VCaP (cell line): ENCODE measurements at regions not wholly inside any gene's neighbourhood (a gene's known extent, or its start where the extent isn't known, plus 50 kb on each side); places are given as distances from the start of the nearest gene placed in this dataset.

Source experiments
- H3K27ac ChIP-seq: fragments of 450-650 bp; 2 replicates; pipeline ENCODE4 v1.5.1; 2017
- TF ChIP-seq, protein P1 (sequence below): fragments of 450-650 bp; conservative IDR thresholded peaks from 2 replicates; pipeline ENCODE4 v1.5.1; 2017; ENCODE audit warnings: mild to moderate bottlenecking, moderate library complexity

- no peak overlapping the region for H3K27ac ChIP-seq
- TF ChIP-seq, protein P1, sequence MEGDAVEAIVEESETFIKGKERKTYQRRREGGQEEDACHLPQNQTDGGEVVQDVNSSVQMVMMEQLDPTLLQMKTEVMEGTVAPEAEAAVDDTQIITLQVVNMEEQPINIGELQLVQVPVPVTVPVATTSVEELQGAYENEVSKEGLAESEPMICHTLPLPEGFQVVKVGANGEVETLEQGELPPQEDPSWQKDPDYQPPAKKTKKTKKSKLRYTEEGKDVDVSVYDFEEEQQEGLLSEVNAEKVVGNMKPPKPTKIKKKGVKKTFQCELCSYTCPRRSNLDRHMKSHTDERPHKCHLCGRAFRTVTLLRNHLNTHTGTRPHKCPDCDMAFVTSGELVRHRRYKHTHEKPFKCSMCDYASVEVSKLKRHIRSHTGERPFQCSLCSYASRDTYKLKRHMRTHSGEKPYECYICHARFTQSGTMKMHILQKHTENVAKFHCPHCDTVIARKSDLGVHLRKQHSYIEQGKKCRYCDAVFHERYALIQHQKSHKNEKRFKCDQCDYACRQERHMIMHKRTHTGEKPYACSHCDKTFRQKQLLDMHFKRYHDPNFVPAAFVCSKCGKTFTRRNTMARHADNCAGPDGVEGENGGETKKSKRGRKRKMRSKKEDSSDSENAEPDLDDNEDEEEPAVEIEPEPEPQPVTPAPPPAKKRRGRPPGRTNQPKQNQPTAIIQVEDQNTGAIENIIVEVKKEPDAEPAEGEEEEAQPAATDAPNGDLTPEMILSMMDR = no peak
These were observed 627.1 kb upstream of the CCDC54 start for GRCh38 chr3:106750092-106750491.

GRCh38 chr3:106755336-106755735 is 621.9 kb upstream of the CCDC54 start:
- TF ChIP-seq, protein P1 = no peak
- no peak overlapping the region for H3K27ac ChIP-seq

DNA sequence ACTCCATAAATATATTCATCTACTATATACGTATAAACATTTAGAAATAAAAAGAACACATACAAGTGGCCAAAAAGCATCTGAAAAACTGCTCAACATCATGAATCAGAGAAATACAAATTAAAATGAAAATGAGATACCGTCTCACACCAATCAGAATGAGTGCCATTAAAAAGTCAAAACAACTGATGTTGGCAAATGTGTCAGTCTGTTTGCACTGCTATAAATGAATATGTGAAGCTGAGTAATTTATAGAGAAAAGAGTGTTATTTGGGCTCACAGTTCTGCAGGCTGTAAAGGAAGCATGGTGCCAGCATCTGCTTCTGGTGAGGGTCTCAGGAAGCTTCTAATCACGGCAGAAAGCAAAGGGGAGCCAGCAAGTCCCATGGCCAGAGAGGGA is 620.3 kb upstream of the CCDC54 start:
- TF ChIP-seq, protein P1 = no peak
- H3K27ac ChIP-seq = no peak overlapping the region

DNA sequence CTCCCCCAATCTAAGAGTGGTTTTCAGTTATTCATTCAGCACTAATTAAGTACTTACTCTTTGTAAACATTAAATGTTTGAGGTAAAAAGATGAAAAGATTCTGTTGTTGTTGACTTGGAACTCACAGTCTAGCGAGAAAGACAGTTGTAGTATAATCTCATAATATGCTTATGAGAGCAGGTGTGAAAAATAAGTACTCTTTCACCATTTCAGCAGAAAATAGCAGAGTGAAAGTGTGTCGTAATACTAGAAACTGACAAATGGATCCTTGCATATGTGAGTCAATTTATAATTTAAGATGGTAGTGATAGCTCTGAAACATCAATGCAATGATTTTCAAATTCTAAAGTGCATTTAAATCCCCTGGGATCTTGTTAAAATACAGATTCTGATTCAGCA is 618.8 kb upstream of the CCDC54 start:
- H3K27ac ChIP-seq = no peak overlapping the region
- TF ChIP-seq, protein P1 = no peak

- TF ChIP-seq, protein P1 = no peak
- H3K27ac ChIP-seq = no peak overlapping the region
These were observed 617.5 kb upstream of the CCDC54 start for GRCh38 chr3:106759731-106760130.

GRCh38 chr3:106765342-106765741 is 611.9 kb upstream of the CCDC54 start:
- TF ChIP-seq, protein P1 = no peak
- H3K27ac ChIP-seq = no peak overlapping the region

GRCh38 chr3:106768941-106769480 is 608.2 kb upstream of the CCDC54 start:
- TF ChIP-seq, protein P1 = no peak
- H3K27ac ChIP-seq = no peak overlapping the region
